ENCODE measurements at regions not wholly inside any gene's neighbourhood (a gene's known extent, or its start where the extent isn't known, plus 50 kb on each side); places are given as distances from the start of the nearest gene placed in this dataset.

GRCh38 chr2:211251016-211251415 is 694.6 kb downstream of the CPS1 start:
- H3K9me3 ChIP-seq, result no peaks in the 10 kb centered on the region
- WGBS (ENCODE audit: insufficient coverage), result 91% methylated on average over 2 of the region's 2 CpGs
- H3K36me3 ChIP-seq (ENCODE audit: control insufficient read depth in 2 of 2, extremely low read depth in 1 of 2, insufficient read depth in 1 of 2, low read length in 1 of 2), result no peaks in the 10 kb centered on the region
- ChIA-PET POLR2A (interaction anchor here in 1 of 2 donors (0.5 kb wide), 1 partner anchor 10 kb away, joined by 3 read pairs; no protein-coding TSS in a partner anchor), CTCF (no interaction called here)
- H3K4me1 ChIP-seq (ENCODE audit: control insufficient read depth in 1 of 2, extremely low read depth in 1 of 2, insufficient read depth in 2 of 2, low read length in 2 of 2), result no peaks in the 10 kb centered on the region
- H3K27me3 ChIP-seq (replicated peaks in 1 of 2; ENCODE audit: control insufficient read depth in 2 of 2, extremely low read depth in 1 of 2, insufficient read depth in 2 of 2, low read length in 1 of 2), result no peaks in the 10 kb centered on the region
- no peak overlapping the region for H3K27ac Mint-ChIP-seq
- peaks cover 2 to 8% (median 4%) of the 10 kb centered on the region in 3 donors for H3K9me3 Mint-ChIP-seq
- no peaks in the 10 kb centered on the region for H3K36me3 Mint-ChIP-seq
- no peak for DNase-seq
- no peak for ATAC-seq (replicated peaks in 1 of 4)
- no peaks in the 10 kb centered on the region for H3K27me3 Mint-ChIP-seq
- H3K4me1 Mint-ChIP-seq, result no peaks in the 10 kb centered on the region
- H3K4me3 Mint-ChIP-seq, result no peak overlapping the region
- no peak overlapping the region for H3K27ac ChIP-seq (ENCODE audit: low read length)
- no peak overlapping the region for H3K4me3 ChIP-seq (ENCODE audit: control insufficient read depth in 1 of 2, extremely low read depth in 1 of 2, low read length in 1 of 2)

- WGBS (ENCODE audit: insufficient coverage), result no CpG with 5 or more reads among the region's 1 CpG
- no peaks in the 10 kb centered on the region for H3K4me1 Mint-ChIP-seq
- ATAC-seq (replicated peaks in 1 of 4), result no peak
- H3K27me3 Mint-ChIP-seq, result no peaks in the 10 kb centered on the region
- Histone ChIP-seq H3K36me3 (ENCODE audit: control insufficient read depth in 2 of 2, extremely low read depth in 1 of 2, insufficient read depth in 1 of 2, low read length in 1 of 2) (no peaks in the 10 kb centered on the region), H3K4me3 (ENCODE audit: control insufficient read depth in 1 of 2, extremely low read depth in 1 of 2, low read length in 1 of 2) (no peak overlapping the region), H3K27ac (ENCODE audit: low read length) (no peak overlapping the region), H3K4me1 (ENCODE audit: control insufficient read depth in 1 of 2, extremely low read depth in 1 of 2, insufficient read depth in 2 of 2, low read length in 2 of 2) (no peaks in the 10 kb centered on the region), H3K9me3 (no peaks in the 10 kb centered on the region), H3K27me3 (replicated peaks in 1 of 2; ENCODE audit: control insufficient read depth in 2 of 2, extremely low read depth in 1 of 2, insufficient read depth in 2 of 2, low read length in 1 of 2) (no peaks in the 10 kb centered on the region)
- H3K4me3 Mint-ChIP-seq, result no peak overlapping the region
- DNase-seq, result no peak
- CTCF ChIA-PET, result no interaction called here
- no peak overlapping the region for H3K27ac Mint-ChIP-seq
- no peaks in the 10 kb centered on the region for H3K36me3 Mint-ChIP-seq
- H3K9me3 Mint-ChIP-seq, result peaks cover 8 to 17% (median 9%) of the 10 kb centered on the region in 3 donors
- POLR2A ChIA-PET, result no interaction called here
These were observed 702.4 kb downstream of the CPS1 start for GRCh38 chr2:211258646-211259335.

GRCh38 chr2:211259831-211260476 is 703.6 kb downstream of the CPS1 start:
- Mint-ChIP-seq H3K36me3 (no peaks in the 10 kb centered on the region), H3K4me1 (no peaks in the 10 kb centered on the region), H3K9me3 (peaks cover 8 to 17% (median 9%) of the 10 kb centered on the region in 3 donors), H3K27me3 (no peaks in the 10 kb centered on the region), H3K27ac (no peak overlapping the region), H3K4me3 (no peak overlapping the region)
- Histone ChIP-seq H3K27me3 (replicated peaks in 1 of 2; ENCODE audit: control insufficient read depth in 2 of 2, extremely low read depth in 1 of 2, insufficient read depth in 2 of 2, low read length in 1 of 2) (no peaks in the 10 kb centered on the region), H3K27ac (ENCODE audit: low read length) (no peak overlapping the region), H3K9me3 (no peaks in the 10 kb centered on the region), H3K4me1 (ENCODE audit: control insufficient read depth in 1 of 2, extremely low read depth in 1 of 2, insufficient read depth in 2 of 2, low read length in 2 of 2) (no peaks in the 10 kb centered on the region), H3K36me3 (ENCODE audit: control insufficient read depth in 2 of 2, extremely low read depth in 1 of 2, insufficient read depth in 1 of 2, low read length in 1 of 2) (no peaks in the 10 kb centered on the region), H3K4me3 (ENCODE audit: control insufficient read depth in 1 of 2, extremely low read depth in 1 of 2, low read length in 1 of 2) (no peak overlapping the region)
- ATAC-seq (replicated peaks in 1 of 4) (no peak), DNase-seq (no peak)
- WGBS (ENCODE audit: insufficient coverage), result 20% methylated on average over 1 of the region's 4 CpGs
- ChIA-PET CTCF (no interaction called here), POLR2A (no interaction called here)

GRCh38 chr2:211270257-211270656 is 713.9 kb downstream of the CPS1 start:
- no peak overlapping the region for H3K27ac Mint-ChIP-seq
- H3K36me3 Mint-ChIP-seq, result no peaks in the 10 kb centered on the region
- no peak for ATAC-seq (replicated peaks in 1 of 4)
- peaks cover 0 to 8% (median 3%) of the 10 kb centered on the region in 3 donors for H3K9me3 Mint-ChIP-seq
- Histone ChIP-seq H3K4me3 (ENCODE audit: control insufficient read depth in 1 of 2, extremely low read depth in 1 of 2, low read length in 1 of 2) (no peak overlapping the region), H3K36me3 (ENCODE audit: control insufficient read depth in 2 of 2, extremely low read depth in 1 of 2, insufficient read depth in 1 of 2, low read length in 1 of 2) (no peaks in the 10 kb centered on the region), H3K27ac (ENCODE audit: low read length) (no peak overlapping the region), H3K4me1 (ENCODE audit: control insufficient read depth in 1 of 2, extremely low read depth in 1 of 2, insufficient read depth in 2 of 2, low read length in 2 of 2) (no peaks in the 10 kb centered on the region), H3K27me3 (replicated peaks in 1 of 2; ENCODE audit: control insufficient read depth in 2 of 2, extremely low read depth in 1 of 2, insufficient read depth in 2 of 2, low read length in 1 of 2) (no peaks in the 10 kb centered on the region), H3K9me3 (no peaks in the 10 kb centered on the region)
- WGBS (ENCODE audit: insufficient coverage), result no CpG with 5 or more reads among the region's 1 CpG
- DNase-seq, result no peak
- ChIA-PET POLR2A (no interaction called here), CTCF (no interaction called here)
- H3K27me3 Mint-ChIP-seq, result no peaks in the 10 kb centered on the region
- H3K4me1 Mint-ChIP-seq, result no peaks in the 10 kb centered on the region
- no peak overlapping the region for H3K4me3 Mint-ChIP-seq

GRCh38 chr2:211281430-211282073 is 725.2 kb downstream of the CPS1 start:
- H3K4me1 ChIP-seq (ENCODE audit: control insufficient read depth in 1 of 2, extremely low read depth in 1 of 2, insufficient read depth in 2 of 2, low read length in 2 of 2), result no peaks in the 10 kb centered on the region
- H3K4me3 ChIP-seq (ENCODE audit: control insufficient read depth in 1 of 2, extremely low read depth in 1 of 2, low read length in 1 of 2), result no peak overlapping the region
- Mint-ChIP-seq H3K9me3 (peaks cover 5 to 9% (median 8%) of the 10 kb centered on the region in 3 donors), H3K27me3 (no peaks in the 10 kb centered on the region), H3K4me3 (no peak overlapping the region), H3K4me1 (no peaks in the 10 kb centered on the region), H3K27ac (no peak overlapping the region), H3K36me3 (no peaks in the 10 kb centered on the region)
- no peaks in the 10 kb centered on the region for H3K27me3 ChIP-seq (replicated peaks in 1 of 2; ENCODE audit: control insufficient read depth in 2 of 2, extremely low read depth in 1 of 2, insufficient read depth in 2 of 2, low read length in 1 of 2)
- no peaks in the 10 kb centered on the region for H3K36me3 ChIP-seq (ENCODE audit: control insufficient read depth in 2 of 2, extremely low read depth in 1 of 2, insufficient read depth in 1 of 2, low read length in 1 of 2)
- 100% methylated on average over 1 of the region's 2 CpGs for WGBS (ENCODE audit: insufficient coverage)
- no peak overlapping the region for H3K27ac ChIP-seq (ENCODE audit: low read length)
- POLR2A ChIA-PET, result no interaction called here
- DNase-seq, result no peak
- ATAC-seq (replicated peaks in 1 of 4), result no peak
- CTCF ChIA-PET, result no interaction called here
- no peaks in the 10 kb centered on the region for H3K9me3 ChIP-seq

- H3K27ac ChIP-seq (ENCODE audit: low read length), result no peak overlapping the region
- ATAC-seq (replicated peaks in 1 of 4) (no peak), DNase-seq (no peak)
- ChIA-PET CTCF (no interaction called here), POLR2A (no interaction called here)
- no peaks in the 10 kb centered on the region for H3K27me3 ChIP-seq (replicated peaks in 1 of 2; ENCODE audit: control insufficient read depth in 2 of 2, extremely low read depth in 1 of 2, insufficient read depth in 2 of 2, low read length in 1 of 2)
- no peak overlapping the region for H3K4me3 Mint-ChIP-seq
- H3K4me3 ChIP-seq (ENCODE audit: control insufficient read depth in 1 of 2, extremely low read depth in 1 of 2, low read length in 1 of 2), result no peak overlapping the region
- H3K4me1 ChIP-seq (ENCODE audit: control insufficient read depth in 1 of 2, extremely low read depth in 1 of 2, insufficient read depth in 2 of 2, low read length in 2 of 2), result no peaks in the 10 kb centered on the region
- WGBS (ENCODE audit: insufficient coverage), result 67% methylated on average over 3 of the region's 4 CpGs
- H3K27me3 Mint-ChIP-seq, result no peaks in the 10 kb centered on the region
- no peaks in the 10 kb centered on the region for H3K36me3 ChIP-seq (ENCODE audit: control insufficient read depth in 2 of 2, extremely low read depth in 1 of 2, insufficient read depth in 1 of 2, low read length in 1 of 2)
- no peaks in the 10 kb centered on the region for H3K4me1 Mint-ChIP-seq
- no peaks in the 10 kb centered on the region for H3K9me3 ChIP-seq
- no peaks in the 10 kb centered on the region for H3K36me3 Mint-ChIP-seq
- peaks cover 0 to 6% (median 4%) of the 10 kb centered on the region in 3 donors for H3K9me3 Mint-ChIP-seq
- H3K27ac Mint-ChIP-seq, result no peak overlapping the region
These were observed 746.3 kb downstream of the CPS1 start for GRCh38 chr2:211302676-211303075.
